ENCODE measurements at regions not wholly inside any gene's neighbourhood (a gene's known extent, or its start where the extent isn't known, plus 50 kb on each side); places are given as distances from the start of the nearest gene placed in this dataset.
A peak's percentile ranks its signal among the peaks of the same experiment; 100 is the strongest.

GRCh38 chr5:179435731-179436315 lies 90.6 kb upstream of the ADAMTS2 start:
- intact Hi-C loops (cut with DNase I) = no loop called here
- DNase-seq = no peak
- peak; percentile 25 to 58 for ATAC-seq

GRCh38 chr5:179435181-179435580 lies 89.9 kb upstream of the ADAMTS2 start:
- intact Hi-C loops (cut with DNase I) = no loop called here
- ATAC-seq (no peak), DNase-seq (no peak)

GRCh38 chr5:179432547-179432946 lies 87.3 kb upstream of the ADAMTS2 start:
- ATAC-seq (no peak), DNase-seq (no peak)
- intact Hi-C loops (cut with DNase I) = no loop called here

- no peak for DNase-seq
- ATAC-seq = no peak
- intact Hi-C loops (cut with DNase I) = no loop called here
Measured at GRCh38 chr5:179431221-179431824, 86.1 kb upstream of the ADAMTS2 start.

DNA sequence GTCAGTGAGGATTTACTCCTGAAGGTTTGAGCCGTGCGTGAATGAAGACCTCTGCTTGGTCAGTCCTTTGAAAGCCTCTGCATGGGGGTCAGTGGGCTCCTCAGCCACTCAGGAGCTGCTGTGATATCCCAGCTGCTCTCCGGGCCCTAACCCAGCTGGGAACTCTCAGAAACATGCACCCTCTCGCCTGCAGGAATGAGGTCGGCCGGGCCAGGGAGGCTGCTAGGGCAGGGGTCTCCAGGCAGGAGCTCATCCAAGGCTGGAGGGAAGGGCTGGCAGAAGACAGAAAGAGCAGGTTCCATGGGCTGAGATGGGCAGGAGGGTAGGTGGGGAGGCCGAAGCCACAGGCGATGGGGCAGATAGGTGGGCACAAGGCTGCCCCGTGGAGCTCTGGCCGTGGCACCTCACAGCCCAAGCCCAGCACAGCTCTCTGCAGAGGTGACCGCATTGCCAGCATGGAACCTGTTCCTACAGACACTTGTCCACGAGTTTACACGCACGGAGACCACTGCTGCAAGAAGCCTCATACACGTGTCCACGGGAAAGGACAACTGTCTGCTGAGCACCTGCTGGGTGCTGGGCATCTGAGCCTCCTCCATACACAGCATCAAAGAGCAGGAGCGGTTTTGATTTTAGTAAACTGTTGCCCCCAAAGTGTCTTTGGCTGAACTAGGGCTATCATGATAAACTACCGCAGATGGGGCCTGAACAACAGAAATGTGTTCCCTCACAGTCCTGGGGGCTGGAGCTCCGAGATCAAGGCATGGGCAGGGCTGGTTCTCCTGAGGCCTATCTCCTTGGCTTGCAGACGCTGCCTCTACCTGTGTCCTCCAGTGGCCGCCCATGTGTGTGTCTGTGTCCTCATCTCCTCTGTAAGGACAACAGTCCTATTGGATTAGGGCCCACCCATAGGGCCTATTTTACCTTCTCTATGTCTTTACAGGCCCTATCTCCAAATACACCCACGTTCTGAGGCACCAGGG lies 85.2 kb upstream of the ADAMTS2 start:
- no peak for DNase-seq
- no peak for ATAC-seq
- intact Hi-C loops (cut with DNase I) = no loop called here

- ATAC-seq = no peak
- intact Hi-C loops (cut with DNase I) = no loop called here
- no peak for DNase-seq
Measured at GRCh38 chr5:179427676-179428056, 82.4 kb upstream of the ADAMTS2 start.

GRCh38 chr5:179427032-179427675 lies 81.9 kb upstream of the ADAMTS2 start:
- intact Hi-C loops (cut with DNase I) = no loop called here
- DNase-seq (no peak), ATAC-seq (no peak)

- DNase-seq (no peak), ATAC-seq (no peak)
- intact Hi-C loops (cut with DNase I) = no loop called here
Measured at GRCh38 chr5:179422908-179423481, 77.7 kb upstream of the ADAMTS2 start.

DNA sequence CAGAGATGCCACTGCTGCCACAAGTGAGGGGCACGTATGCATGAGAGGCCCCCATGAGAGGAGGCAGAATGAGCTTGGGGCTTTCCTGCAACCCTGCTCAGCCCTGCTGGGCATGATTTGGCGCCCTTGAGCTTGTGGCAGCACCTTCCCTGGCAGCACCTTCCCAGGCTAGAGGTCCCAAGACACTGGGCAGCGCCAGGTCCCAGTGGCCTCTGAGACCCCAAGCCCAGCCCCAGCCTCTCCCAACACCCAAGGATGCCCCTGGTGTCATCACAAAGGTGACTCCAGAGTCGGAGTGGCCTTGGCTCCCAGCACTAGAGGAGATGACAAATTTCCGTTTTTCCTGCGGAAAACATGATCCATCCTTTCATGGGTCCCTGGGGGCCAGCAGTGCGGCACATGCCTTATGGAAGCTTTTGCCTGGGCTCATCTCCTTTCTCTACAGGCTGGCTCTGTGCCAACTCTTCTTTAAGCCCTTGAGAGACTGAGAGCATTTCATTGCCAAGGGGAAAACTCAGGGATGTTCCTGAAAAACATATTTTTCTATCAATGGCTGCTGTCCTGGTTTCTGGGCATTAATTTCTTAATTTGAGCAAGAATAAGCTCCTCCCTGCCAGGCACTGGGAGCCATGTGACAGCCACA lies 77.1 kb upstream of the ADAMTS2 start:
- ATAC-seq = no peak
- intact Hi-C loops (cut with DNase I) = no loop called here
- DNase-seq = no peak

GRCh38 chr5:179421144-179421901 lies 76.1 kb upstream of the ADAMTS2 start:
- intact Hi-C loops (cut with DNase I) = no loop called here
- no peak for DNase-seq
- no peak for ATAC-seq

GRCh38 chr5:179420476-179420875 lies 75.2 kb upstream of the ADAMTS2 start:
- ATAC-seq (no peak), DNase-seq (no peak)
- intact Hi-C loops (cut with DNase I) = no loop called here

DNA sequence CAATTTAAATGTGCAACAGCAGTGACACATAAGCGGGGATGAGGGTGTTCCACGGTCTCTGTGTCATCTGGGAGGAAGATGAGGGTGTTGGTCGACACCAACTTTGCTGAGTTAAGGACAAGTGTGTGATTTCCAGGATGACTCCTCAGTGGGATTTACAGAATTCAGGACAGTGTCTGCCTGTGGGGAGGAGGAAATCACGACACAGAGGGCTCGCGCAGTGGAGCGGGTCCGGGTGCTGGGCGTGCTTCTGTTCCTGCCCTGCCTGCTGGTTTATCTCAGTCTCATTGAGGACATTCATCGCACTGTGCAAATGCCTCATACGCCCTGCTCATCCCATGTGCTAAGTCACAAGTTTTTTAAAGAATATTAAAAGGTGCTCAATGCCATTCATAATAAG lies 73.7 kb upstream of the ADAMTS2 start:
- no peak for ATAC-seq
- intact Hi-C loops (cut with DNase I) = no loop called here
- no peak for DNase-seq

GRCh38 chr5:179417696-179418095 lies 72.4 kb upstream of the ADAMTS2 start:
- ATAC-seq (no peak), DNase-seq (no peak)
- intact Hi-C loops (cut with DNase I) = no loop called here

DNA sequence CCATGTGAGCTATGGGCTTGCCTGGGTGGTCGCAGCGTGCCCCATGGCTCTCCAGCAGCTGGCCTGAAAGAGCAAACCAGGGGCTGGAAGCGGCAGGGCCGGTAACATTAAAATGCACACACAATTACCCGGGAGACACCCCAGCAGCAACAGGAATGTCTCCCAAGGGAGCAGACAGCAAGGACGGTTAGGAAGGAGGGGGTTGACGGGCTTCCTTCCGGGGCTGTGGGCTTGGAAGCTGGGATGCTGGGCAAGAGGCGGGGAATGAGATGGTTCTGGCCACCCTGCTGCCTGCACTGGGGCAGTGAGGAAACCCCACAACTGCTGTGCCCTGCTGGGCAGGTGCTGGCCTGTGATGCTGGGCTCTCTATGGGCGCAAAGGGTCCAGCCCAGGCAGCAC lies 71.8 kb upstream of the ADAMTS2 start:
- no peak for ATAC-seq
- no peak for DNase-seq
- intact Hi-C loops (cut with DNase I) = no loop called here

GRCh38 chr5:179416114-179416822 lies 71.0 kb upstream of the ADAMTS2 start:
- DNase-seq (no peak), ATAC-seq (no peak)
- intact Hi-C loops (cut with DNase I) = no loop called here

GRCh38 chr5:179415291-179416060 lies 70.2 kb upstream of the ADAMTS2 start:
- intact Hi-C loops (cut with DNase I) = no loop called here
- ATAC-seq (no peak), DNase-seq (no peak)
